Right renal cortex interstitium (tissue), 3 donors: ENCODE measurements at regions not wholly inside any gene's neighbourhood (a gene's known extent, or its start where the extent isn't known, plus 50 kb on each side); places are given as distances from the start of the nearest gene placed in this dataset.

Source experiments
- DNase-seq, 3 donors: peaks; one replicate each; pipeline ENCODE4 v3.0.0-alpha.2; 2013; ENCODE audit warnings: low read depth in 3 of 3, low spot score in 2 of 3

DNA sequence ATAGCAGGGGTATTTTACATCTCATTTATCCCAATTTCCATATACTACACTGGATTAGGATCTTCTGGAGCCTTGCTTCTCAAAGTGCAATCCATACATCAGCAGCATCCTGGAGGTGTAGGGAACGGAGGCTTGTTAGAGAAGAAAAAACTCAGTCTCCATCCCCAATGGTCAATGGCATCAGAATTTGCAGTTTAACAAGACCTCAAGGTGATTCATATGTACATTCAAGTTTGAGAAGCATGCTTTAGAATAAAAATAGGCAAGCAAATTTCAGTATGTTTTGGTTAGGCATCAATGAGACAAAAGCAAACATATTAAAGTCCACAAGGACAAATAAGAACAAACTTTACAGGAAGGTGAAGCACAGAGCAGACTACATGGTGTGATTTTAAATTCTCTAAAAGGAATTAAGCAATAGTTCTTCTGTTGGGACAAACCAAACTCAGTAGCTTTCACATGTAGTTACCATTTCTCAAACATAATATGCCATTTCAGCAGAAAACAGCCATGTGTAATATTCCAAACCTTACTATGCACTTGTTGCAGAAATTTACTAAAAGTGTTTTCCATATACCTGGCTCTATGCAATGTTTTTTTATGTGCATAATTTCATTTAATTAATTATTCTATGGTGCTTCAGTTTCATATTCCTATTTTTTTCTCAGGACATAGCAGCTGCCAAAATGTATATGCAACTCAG, 360.3 kb upstream of the NECTIN3 start:
- DNase-seq: no peak

GRCh38 chr3:110711851-110712516, 359.6 kb upstream of the NECTIN3 start:
- DNase-seq: no peak

GRCh38 chr3:110727056-110727455, 344.6 kb upstream of the NECTIN3 start:
- no peak for DNase-seq

- DNase-seq: no peak
Observed at GRCh38 chr3:110731148-110731547, 340.5 kb upstream of the NECTIN3 start.

DNA sequence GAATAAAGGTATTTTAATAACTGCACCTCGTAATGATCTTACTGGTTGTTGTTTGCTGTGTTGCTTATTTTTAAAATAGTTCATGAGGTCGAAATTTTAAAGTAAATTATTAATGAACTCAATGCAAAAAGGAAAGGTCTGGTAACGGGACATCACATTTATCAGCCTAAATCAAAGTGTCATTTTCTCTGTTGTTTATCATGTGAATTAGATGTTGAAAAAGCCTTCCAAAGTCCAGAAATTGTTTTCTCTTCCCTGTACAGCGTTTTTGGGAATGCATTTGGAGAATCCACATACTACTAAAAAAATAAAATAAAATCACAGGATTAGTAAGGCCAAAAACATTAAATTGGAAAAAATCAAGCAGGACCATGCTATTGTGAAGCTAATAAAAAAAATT, 339.2 kb upstream of the NECTIN3 start:
- DNase-seq: no peak

DNA sequence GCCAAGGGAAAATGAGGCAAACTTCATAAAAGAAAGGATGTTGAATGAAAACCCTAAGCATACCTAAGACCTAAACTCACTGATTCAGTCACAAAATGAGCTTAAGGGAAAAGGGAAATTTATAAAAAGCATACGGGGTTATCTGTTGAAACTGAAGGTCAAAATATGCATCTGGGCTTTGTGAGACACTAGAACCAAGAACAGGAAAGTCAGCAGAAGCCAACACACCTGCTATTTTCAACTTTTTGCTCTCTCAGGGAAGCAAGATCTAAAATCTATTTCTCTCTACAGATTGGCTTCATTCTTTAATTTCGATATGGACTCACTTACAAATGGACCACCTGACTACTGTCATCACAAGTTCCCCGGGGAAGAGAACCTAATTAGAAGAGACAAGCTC, 338.6 kb upstream of the NECTIN3 start:
- no peak for DNase-seq

- no peak for DNase-seq
Observed at GRCh38 chr3:110734524-110734923, 337.1 kb upstream of the NECTIN3 start.

- DNase-seq: no peak
Observed at GRCh38 chr3:110736332-110736731, 335.3 kb upstream of the NECTIN3 start.

DNA sequence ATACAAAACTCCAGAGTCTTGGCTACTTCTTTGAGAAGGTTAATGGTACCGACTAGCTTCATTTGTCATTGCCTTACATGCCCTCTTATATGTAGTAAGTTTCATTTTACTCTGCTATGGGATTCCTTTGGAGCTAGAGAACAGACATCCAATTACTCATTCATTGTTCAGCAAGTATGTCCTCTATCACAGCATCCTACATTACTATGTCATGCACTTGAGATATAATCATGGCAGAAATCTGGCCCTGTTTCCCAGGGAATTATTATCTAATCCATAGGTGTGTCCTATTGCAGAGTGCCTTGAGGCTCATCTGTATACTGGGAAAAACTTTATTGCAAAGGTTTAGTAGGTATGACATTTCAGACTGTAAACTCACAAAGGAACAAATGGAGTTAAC, 333.1 kb upstream of the NECTIN3 start:
- DNase-seq: no peak

DNA sequence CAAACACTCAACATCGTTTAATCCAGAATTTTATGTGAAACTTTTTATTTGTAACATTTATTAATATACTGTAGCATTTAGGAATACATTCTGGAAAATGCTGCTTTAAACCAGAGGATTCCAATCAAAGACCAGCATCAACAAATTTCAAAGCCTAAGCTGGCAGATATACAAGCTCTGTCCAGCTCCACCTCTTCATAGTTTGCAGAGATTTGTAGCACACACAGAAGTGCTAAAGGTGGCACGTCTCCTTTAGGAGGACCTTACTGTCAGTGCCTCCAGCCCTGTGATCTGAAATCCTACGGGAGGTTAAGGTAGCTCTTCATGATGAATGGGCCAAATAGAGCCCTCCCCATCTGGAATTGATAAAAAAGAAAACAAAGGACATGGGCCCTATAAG, 329.7 kb upstream of the NECTIN3 start:
- no peak for DNase-seq

DNA sequence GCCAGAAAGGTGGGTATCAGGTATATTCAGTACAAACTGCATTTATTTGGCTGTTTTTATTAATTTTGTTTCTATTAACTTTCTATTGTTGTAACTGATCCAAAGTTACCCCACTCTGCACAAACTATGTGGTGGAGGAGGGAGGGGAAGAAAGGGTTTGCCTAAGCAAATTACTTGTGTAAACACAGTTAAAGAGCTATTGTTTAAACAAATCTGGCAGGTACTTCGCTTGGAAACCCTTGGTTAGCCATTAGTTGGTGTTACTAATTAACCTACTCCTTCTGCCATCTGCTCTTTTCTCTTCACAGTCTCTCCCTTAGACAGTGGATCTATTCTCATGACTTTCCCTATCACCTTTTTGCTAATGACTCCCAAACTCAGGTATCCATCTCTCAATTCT, 328.4 kb upstream of the NECTIN3 start:
- peak; percentile 25 to 40 (median 25) for DNase-seq

- no peak for DNase-seq
Observed at GRCh38 chr3:110743984-110744383, 327.6 kb upstream of the NECTIN3 start.

DNA sequence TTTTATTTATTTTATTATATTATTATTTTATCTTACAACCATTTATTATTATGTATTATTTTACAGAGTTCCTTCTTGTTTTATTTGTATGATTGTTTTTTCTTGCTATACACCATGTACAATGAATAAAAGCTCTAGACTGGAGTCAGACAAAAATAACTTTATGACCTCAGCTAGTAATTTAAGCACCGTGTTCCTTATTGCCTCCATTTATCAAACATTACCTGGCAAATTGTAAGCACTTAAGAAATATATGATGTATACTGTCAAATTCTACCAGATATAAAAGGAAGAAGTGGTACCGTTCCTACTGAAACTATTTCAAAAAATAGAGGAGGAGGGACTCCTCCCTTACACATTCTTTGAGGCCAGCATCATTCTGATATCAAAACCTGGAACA, 326.9 kb upstream of the NECTIN3 start:
- DNase-seq: no peak

DNA sequence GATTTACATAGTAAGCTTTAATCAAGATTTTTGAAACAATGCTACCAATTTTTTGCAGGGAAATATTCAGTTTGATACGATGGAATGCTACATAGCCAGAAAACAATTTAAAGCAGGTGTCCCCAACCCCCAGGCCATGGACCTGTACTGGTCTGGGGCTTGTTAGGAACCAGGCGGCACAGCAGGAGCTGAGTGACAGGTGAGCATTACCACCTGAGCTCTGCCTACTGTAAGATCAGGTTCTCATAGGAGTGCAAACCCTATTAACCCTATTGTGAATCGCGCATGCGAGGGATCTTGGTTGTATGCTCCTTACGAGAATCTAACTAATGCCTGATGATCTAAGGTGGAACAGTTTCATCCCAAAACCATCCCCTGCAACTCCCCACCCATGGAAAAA, 322.6 kb upstream of the NECTIN3 start:
- no peak for DNase-seq

DNA sequence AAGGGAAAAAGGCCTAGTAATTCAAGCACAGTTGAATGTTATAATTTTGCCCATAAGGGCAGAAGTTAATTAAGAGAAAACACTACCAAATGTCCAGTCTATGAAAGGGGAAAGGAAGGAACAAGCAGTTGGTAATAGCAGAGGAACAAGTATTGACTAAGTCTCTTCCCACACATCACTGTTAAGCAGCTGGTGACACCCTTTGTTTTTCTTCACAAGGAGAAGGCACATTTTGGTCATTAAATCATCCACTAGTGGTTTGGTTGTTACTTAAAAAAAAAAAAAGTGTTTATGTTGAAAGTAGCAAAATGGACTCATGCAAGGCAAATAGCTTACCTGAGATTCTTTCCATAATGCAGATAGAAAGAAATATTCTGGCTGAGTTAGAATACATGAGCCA, 321.4 kb upstream of the NECTIN3 start:
- DNase-seq: no peak

GRCh38 chr3:110752307-110752706, 319.3 kb upstream of the NECTIN3 start:
- DNase-seq: no peak

GRCh38 chr3:110753516-110753915, 318.1 kb upstream of the NECTIN3 start:
- DNase-seq: no peak

DNA sequence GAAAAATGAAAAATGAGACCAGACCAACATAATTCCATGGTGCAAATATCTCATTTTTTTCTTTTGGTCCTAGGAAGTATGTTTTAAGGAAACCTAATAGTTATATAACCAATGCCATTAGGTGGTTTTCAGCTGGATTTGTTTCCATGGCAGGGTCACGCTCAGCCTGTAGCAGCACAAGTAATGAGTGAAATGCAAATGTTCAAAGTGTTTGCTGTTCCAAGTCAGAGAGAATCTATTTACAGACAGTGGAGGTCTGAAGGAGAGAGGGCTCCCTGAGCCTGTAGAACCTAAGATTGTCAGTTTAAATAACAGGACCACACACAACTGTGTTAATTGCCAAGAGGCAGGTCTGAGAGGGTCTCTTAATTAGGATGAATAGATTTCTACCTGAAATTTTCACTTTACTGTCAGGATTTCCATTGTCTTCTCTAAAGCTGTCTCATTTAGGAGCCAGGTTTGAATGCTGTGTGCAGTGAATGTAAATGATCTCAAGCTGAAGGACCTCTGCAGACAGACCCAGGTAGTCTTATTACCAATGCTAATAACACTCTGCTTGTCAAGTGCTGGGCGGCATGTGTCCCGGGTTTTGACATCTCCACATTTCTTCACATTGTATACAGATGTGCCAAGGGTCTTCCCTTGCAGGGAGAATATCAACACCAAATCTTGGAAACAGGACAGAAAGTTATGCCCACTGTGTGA, 317.3 kb upstream of the NECTIN3 start:
- no peak for DNase-seq

DNA sequence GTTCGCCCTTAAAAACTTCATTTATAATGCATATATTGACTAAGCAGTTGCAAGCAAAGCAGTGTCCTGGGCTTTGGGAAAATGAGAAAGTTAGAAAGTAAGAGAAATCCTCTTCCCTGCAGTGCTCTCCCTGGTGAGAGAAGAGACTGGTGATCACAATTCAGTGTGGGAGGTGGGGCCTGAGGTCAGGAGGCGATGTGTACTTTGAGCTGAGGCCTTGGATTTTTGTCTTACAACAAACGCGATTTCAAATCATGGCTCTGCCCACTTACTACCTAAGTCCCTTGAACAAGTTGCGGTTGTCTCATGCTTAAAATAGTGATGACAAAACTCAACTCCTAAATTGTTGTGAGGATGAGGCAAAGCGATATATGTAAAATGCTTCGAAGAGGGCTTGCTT, 316.3 kb upstream of the NECTIN3 start:
- DNase-seq: no peak

DNA sequence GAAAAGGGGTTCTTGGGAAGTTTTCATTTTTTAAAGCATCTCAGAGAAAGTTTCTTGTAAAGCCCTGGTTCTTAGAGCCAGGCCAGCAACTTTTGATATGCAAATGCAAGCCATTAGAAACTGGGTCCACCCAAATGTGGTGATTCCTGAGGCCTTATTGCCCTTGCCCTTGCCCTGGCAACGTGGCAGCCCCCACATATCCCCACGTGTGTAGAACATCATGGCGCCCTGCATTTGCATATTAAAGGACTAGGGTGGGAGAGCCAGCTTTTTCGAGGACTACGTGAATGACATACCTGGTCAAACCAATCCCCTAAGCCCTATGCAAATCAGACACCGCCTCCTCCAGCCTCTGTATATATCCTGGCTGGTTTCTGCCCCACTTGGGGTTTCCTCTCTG, 314.9 kb upstream of the NECTIN3 start:
- DNase-seq: no peak

GRCh38 chr3:110758208-110758607, 313.4 kb upstream of the NECTIN3 start:
- DNase-seq: no peak

DNA sequence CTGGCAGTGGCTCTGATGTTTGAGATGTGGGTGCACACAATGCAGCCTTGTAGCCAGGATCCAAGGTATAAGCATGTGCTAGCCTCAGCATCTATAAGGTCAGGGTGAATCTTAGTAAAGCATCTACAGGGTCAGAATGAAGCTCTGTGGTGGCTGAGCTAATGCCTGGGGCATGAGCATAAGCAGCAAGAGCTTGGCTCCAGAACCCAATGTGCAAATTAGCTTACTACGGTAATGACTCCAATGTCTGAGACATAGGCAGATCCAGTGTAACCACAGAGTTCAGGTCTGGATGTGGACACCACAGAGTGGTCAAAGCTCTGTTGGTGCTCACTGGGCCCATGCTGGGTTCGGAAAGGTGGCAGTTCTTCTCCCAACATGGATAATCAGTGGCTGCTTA, 304.5 kb upstream of the NECTIN3 start:
- DNase-seq: no peak
